MG63 (cell line): ENCODE measurements at regions not wholly inside any gene's neighbourhood (a gene's known extent, or its start where the extent isn't known, plus 50 kb on each side); places are given as distances from the start of the nearest gene placed in this dataset.
"Not testable (repeated sequence)": the region's sequence is repeated elsewhere in the genome, so short reads cannot be mapped to it uniquely, and the experiment has no call there.

ENCODE experiments used
- DNase-seq: peaks from one replicate; pipeline ENCODE4 v3.0.0-alpha.2; 2020
- H3K27me3 ChIP-seq: fragments of 250-450 bp; sonication (Bioruptor Pico); 2 replicates; pipeline ENCODE4 v1.5.1; 2020; ENCODE audit warnings: mild to moderate bottlenecking, moderate library complexity
- H3K36me3 ChIP-seq: fragments of 250-450 bp; sonication (Bioruptor Pico); 2 replicates; pipeline ENCODE4 v1.5.1; 2020; ENCODE audit warnings: mild to moderate bottlenecking, moderate library complexity
- H3K4me3 ChIP-seq: fragments of 250-450 bp; sonication (Bioruptor Pico); 2 replicates; pipeline ENCODE4 v1.5.1; 2020; ENCODE audit warnings: mild to moderate bottlenecking, moderate library complexity
- H3K9me3 ChIP-seq: fragments of 250-450 bp; sonication (Bioruptor Pico); 2 replicates; pipeline ENCODE4 v1.5.1; 2020; ENCODE audit warnings: mild to moderate bottlenecking, moderate library complexity

DNA sequence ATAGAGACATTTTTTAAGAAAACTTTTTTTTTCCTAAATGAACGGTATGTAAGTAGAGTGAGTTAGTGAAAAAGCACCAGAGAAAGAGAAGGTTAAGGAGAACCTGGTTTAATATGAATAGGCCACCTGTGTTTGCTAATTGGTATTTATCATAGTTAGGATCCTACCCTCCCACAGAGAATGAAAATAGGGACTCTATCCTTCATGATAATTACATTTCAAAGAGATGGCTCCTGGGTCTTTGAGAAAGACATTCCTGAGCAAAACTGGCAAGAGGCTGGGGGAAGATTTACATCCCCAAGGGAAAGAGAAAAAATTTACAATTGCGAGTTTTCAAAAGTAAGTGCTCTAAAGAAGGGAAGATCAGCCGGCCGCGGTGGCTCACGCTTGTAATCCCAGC, 1284.5 kb downstream of the SLITRK1 start:
- Histone ChIP-seq H3K36me3 (no peaks in the 10 kb centered on the region), H3K4me3 (no peak overlapping the region), H3K27me3 (no peaks in the 10 kb centered on the region), H3K9me3 (peaks cover 4% of the 10 kb centered on the region; the same call in 1 of the 2 replicates)
- no peak for DNase-seq

GRCh38 chr13:82593239-82593638, 1289.0 kb downstream of the SLITRK1 start:
- peaks cover 4% of the 10 kb centered on the region; the same call in 1 of the 2 replicates for H3K9me3 ChIP-seq
- no peak overlapping the region for H3K4me3 ChIP-seq
- no peak for DNase-seq
- no peaks in the 10 kb centered on the region for H3K27me3 ChIP-seq
- no peaks in the 10 kb centered on the region for H3K36me3 ChIP-seq

GRCh38 chr13:82571653-82572052, 1310.6 kb downstream of the SLITRK1 start:
- no peaks in the 10 kb centered on the region for H3K27me3 ChIP-seq
- no peak for DNase-seq
- H3K9me3 ChIP-seq = 0 out of 2 replicates have a peak, but pooled peaks cover 2% of the 10 kb centered on the region
- H3K4me3 ChIP-seq = no peak overlapping the region
- no peaks in the 10 kb centered on the region for H3K36me3 ChIP-seq

DNA sequence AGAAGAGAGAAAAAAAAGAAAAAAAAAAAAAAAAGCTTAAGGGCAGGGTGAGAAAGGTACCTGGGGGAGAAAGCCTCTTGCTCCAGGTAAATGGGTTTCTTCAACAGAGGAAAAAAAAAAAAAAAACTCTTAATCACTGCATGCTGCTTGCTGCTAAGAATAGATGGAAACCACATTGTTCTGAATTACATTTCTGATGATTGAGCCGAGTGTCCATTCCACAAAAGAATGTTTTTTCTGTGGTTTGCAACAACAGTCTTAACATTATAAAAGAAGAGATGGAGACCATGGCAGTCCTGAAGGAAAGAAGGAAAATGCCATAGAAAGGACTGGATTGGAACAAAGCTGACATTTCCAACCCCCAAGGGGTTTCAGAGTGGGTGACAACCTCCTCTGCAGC, 1312.7 kb downstream of the SLITRK1 start:
- H3K27me3 ChIP-seq = no peaks in the 10 kb centered on the region
- no peaks in the 10 kb centered on the region for H3K36me3 ChIP-seq
- no peaks in the 10 kb centered on the region for H3K9me3 ChIP-seq
- no peak for DNase-seq
- H3K4me3 ChIP-seq = no peak overlapping the region

GRCh38 chr13:82566864-82567263, 1315.4 kb downstream of the SLITRK1 start:
- Histone ChIP-seq H3K9me3 (no peaks in the 10 kb centered on the region), H3K4me3 (no peak overlapping the region), H3K27me3 (no peaks in the 10 kb centered on the region), H3K36me3 (no peaks in the 10 kb centered on the region)
- no peak for DNase-seq

- Histone ChIP-seq H3K36me3 (no peaks in the 10 kb centered on the region), H3K4me3 (no peak overlapping the region), H3K9me3 (no peaks in the 10 kb centered on the region), H3K27me3 (no peaks in the 10 kb centered on the region)
- no peak for DNase-seq
Observed at GRCh38 chr13:82565201-82565600, 1317.1 kb downstream of the SLITRK1 start.

DNA sequence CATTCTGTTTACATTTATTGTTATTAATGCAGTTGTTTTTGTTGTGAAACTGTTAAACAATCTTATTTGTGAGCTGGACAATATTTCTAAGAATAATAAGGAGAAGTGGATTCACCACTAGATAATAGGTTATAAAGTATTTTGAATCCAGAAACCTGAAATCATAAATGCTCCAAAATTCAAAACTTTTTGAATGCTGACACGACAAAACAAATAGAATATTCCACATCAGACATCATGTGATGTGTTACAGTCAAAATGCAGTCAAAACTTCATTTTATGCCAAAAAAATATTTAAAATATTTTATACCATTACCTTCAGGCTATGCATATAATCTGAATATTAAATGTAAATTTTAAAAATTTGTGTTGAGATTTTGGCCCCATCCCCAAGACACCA, 1321.4 kb downstream of the SLITRK1 start:
- no peak for DNase-seq
- no peaks in the 10 kb centered on the region for H3K9me3 ChIP-seq
- no peaks in the 10 kb centered on the region for H3K36me3 ChIP-seq
- H3K4me3 ChIP-seq = no peak overlapping the region
- H3K27me3 ChIP-seq = no peaks in the 10 kb centered on the region

GRCh38 chr13:82522872-82523271, 1359.4 kb downstream of the SLITRK1 start:
- no peaks in the 10 kb centered on the region for H3K36me3 ChIP-seq
- no peaks in the 10 kb centered on the region for H3K27me3 ChIP-seq
- H3K4me3 ChIP-seq = no peak overlapping the region
- DNase-seq = no peak
- H3K9me3 ChIP-seq = no peaks in the 10 kb centered on the region

DNA sequence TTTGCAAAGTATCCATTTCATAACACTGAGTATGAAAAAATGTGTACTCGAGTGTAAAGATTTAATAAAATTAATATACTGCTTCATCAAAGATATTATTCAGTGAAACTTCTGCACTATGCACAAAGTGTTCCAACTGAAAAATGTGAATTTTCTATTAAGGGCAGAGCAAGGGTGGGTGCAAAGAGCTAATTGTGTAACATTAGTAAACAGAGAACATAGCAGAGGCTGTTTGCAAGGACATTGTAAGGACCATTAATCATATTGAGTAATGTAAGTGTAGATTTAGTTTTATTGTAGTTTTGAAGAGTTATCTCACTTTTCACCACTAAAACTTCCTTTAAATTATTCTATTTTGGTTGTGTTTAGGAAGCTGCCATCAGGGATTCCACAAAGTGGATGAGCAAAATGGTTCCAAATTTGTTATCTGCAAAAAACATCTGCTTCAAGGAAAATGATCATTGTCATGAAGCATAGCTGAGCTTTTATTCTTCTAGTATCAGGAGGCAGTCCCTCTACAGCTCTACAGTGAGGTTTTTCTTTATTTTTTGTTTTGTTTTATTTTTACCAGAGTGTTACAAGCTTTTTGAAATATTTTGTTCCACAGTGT, 1375.4 kb downstream of the SLITRK1 start:
- Histone ChIP-seq H3K27me3 (no peaks in the 10 kb centered on the region), H3K4me3 (no peak overlapping the region), H3K9me3 (no peaks in the 10 kb centered on the region), H3K36me3 (no peaks in the 10 kb centered on the region)
- no peak for DNase-seq

DNA sequence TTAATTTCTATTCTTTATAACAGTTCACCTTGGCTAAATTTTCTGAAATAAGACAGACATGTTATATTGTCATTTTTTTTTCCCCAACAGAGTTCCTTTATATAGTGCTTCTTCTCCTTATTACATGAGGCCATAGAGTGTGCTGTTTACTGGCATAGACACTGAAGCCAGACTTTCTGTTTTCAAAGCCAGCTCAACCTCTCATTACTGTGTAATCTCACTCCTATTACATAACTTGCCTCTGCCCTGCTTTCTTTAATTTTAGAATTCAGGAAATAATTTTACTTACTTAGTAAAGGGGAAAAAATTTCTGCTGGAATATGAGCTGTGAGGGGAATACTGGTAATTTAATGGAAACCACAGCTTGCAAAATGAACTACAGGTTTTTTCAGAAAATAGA, 1380.4 kb downstream of the SLITRK1 start:
- no peaks in the 10 kb centered on the region for H3K9me3 ChIP-seq
- no peaks in the 10 kb centered on the region for H3K36me3 ChIP-seq
- H3K27me3 ChIP-seq = no peaks in the 10 kb centered on the region
- no peak for DNase-seq
- H3K4me3 ChIP-seq = no peak overlapping the region

DNA sequence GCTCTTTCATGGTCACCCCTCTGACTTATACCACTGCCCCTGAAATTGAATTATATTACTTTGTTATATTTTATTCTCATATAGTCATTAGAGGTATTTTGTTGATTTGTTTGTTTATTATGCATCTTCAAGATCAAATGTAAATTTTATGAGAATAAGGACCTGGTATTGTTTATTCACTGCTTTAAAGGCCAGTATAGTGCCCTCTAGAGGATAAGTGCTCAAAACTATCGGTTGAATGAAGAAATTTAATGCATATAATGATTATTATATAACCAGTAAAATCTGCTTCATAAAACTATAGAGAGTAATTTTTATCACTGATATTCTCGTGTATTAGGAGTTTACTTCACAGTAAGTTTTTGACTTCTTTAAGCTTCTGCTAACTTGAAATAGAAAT, 1401.9 kb downstream of the SLITRK1 start:
- no peaks in the 10 kb centered on the region for H3K9me3 ChIP-seq
- no peak for DNase-seq
- no peaks in the 10 kb centered on the region for H3K27me3 ChIP-seq
- no peaks in the 10 kb centered on the region for H3K36me3 ChIP-seq
- H3K4me3 ChIP-seq = no peak overlapping the region

GRCh38 chr13:82477436-82477835, 1404.8 kb downstream of the SLITRK1 start:
- no peaks in the 10 kb centered on the region for H3K36me3 ChIP-seq
- no peak for DNase-seq
- no peaks in the 10 kb centered on the region for H3K27me3 ChIP-seq
- H3K9me3 ChIP-seq = no peaks in the 10 kb centered on the region
- H3K4me3 ChIP-seq = no peak overlapping the region

- no peaks in the 10 kb centered on the region for H3K27me3 ChIP-seq
- no peak for DNase-seq
- no peaks in the 10 kb centered on the region for H3K36me3 ChIP-seq
- H3K9me3 ChIP-seq = no peaks in the 10 kb centered on the region
- H3K4me3 ChIP-seq = no peak overlapping the region
Observed at GRCh38 chr13:82467626-82468025, 1414.6 kb downstream of the SLITRK1 start.

GRCh38 chr13:82459575-82459974, 1422.7 kb downstream of the SLITRK1 start:
- H3K4me3 ChIP-seq, H3K27me3 ChIP-seq, H3K36me3 ChIP-seq, DNase-seq, H3K9me3 ChIP-seq: not testable (repeated sequence)

GRCh38 chr13:82458169-82458568, 1424.1 kb downstream of the SLITRK1 start:
- no peaks in the 10 kb centered on the region for H3K27me3 ChIP-seq
- DNase-seq = no peak

GRCh38 chr13:82457548-82457947, 1424.7 kb downstream of the SLITRK1 start:
- H3K9me3 ChIP-seq, H3K27me3 ChIP-seq, H3K4me3 ChIP-seq, DNase-seq, H3K36me3 ChIP-seq: not testable (repeated sequence)

More at GRCh38 chr13:82458169-82458568, 1424.1 kb downstream of the SLITRK1 start:
- no peaks in the 10 kb centered on the region for H3K9me3 ChIP-seq
- H3K36me3 ChIP-seq = no peaks in the 10 kb centered on the region
- no peak overlapping the region for H3K4me3 ChIP-seq

DNA sequence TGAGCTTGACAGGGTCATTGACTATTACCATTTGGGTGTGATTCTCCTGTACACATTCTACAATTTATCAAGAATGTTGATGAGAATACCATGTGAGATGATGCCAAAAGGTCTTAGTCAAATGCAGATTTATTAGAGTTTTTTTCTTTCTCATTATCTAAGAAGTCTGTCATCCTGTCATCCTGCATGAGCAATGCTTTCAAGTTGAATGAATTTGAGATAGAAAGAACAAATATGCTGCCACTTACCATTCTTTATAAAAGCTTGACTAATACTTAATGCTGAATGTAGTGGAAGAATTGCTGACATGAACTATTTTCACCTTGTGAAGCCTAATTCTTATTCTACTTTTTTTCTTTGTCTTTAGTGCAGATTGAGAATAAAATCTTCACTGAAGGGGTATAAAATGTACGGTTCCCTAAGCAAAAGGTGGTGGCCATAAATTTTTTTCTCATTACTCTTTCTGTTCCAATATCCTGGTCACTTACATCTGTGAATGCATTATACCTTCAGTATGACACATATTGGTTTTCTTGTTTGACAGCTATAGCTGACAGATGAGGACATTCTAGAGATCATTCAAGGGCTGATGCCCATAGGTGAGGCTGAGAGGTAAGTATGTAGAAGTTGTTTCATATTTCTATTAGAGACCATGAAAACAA, 1434.7 kb downstream of the SLITRK1 start:
- DNase-seq = no peak
- H3K27me3 ChIP-seq = no peaks in the 10 kb centered on the region

GRCh38 chr13:82439159-82439904, 1442.9 kb downstream of the SLITRK1 start:
- Histone ChIP-seq H3K27me3 (no peaks in the 10 kb centered on the region), H3K36me3 (no peaks in the 10 kb centered on the region), H3K9me3 (no peaks in the 10 kb centered on the region), H3K4me3 (no peak overlapping the region)
- DNase-seq = no peak

More for the DNA sequence above, 1434.7 kb downstream of the SLITRK1 start:
- Histone ChIP-seq H3K4me3 (no peak overlapping the region), H3K9me3 (0 out of 2 replicates have a peak, but pooled peaks cover 2% of the 10 kb centered on the region), H3K36me3 (no peaks in the 10 kb centered on the region)
